Glutamatergic neuron (in vitro differentiated cells): ENCODE measurements at regions not wholly inside any gene's neighbourhood (a gene's known extent, or its start where the extent isn't known, plus 50 kb on each side); places are given as distances from the start of the nearest gene placed in this dataset.

Experiments used
- DNase-seq: peaks from one replicate; pipeline ENCODE4 v3.0.0; 2022
- H3K27ac Mint-ChIP-seq: one replicate; pipeline ENCODE4 v1.8.0; 2020; ENCODE audit warnings: mild to moderate bottlenecking, mixed read lengths, inconsistent platforms; ENCODE audit not compliant: unreplicated experiment
- H3K27me3 Mint-ChIP-seq: one replicate; pipeline ENCODE4 v1.8.0; 2020; ENCODE audit warnings: mild to moderate bottlenecking, moderate library complexity, mixed read lengths, inconsistent platforms; ENCODE audit not compliant: unreplicated experiment
- H3K36me3 Mint-ChIP-seq: one replicate; pipeline ENCODE4 v1.8.0; 2020; ENCODE audit warnings: mild to moderate bottlenecking, mixed read lengths, inconsistent platforms; ENCODE audit not compliant: unreplicated experiment
- H3K4me1 Mint-ChIP-seq: one replicate; pipeline ENCODE4 v1.8.0; 2020; ENCODE audit warnings: mild to moderate bottlenecking, low read depth, mixed read lengths, inconsistent platforms; ENCODE audit not compliant: unreplicated experiment
- H3K4me3 Mint-ChIP-seq: one replicate; pipeline ENCODE4 v1.8.0; 2020; ENCODE audit warnings: mild to moderate bottlenecking, mixed read lengths, inconsistent platforms; ENCODE audit not compliant: unreplicated experiment
- H3K9me3 Mint-ChIP-seq: one replicate; pipeline ENCODE4 v1.8.0; 2020; ENCODE audit warnings: mild to moderate bottlenecking, moderate library complexity, mixed read lengths, inconsistent platforms; ENCODE audit not compliant: unreplicated experiment
- CTCF ChIP-seq: fragments of 200-600 bp; sonication (generic); IDR thresholded peaks from one replicate; pipeline ENCODE4 v1.5.0; 2021; ENCODE audit not compliant: partially characterized antibody, unreplicated experiment

GRCh38 chr6:4372866-4373265, 237.5 kb upstream of the ECI2 start:
- no peak overlapping the region for H3K4me3 Mint-ChIP-seq
- H3K36me3 Mint-ChIP-seq: peaks cover 15% of the 10 kb centered on the region
- no peak for DNase-seq
- peaks cover 5% of the 10 kb centered on the region for H3K9me3 Mint-ChIP-seq
- peaks cover 17% of the 10 kb centered on the region for H3K4me1 Mint-ChIP-seq
- no peak overlapping the region for H3K27ac Mint-ChIP-seq
- TF ChIP-seq CTCF: no peak
- H3K27me3 Mint-ChIP-seq: peaks cover 4% of the 10 kb centered on the region

GRCh38 chr6:4371207-4371921, 236.0 kb upstream of the ECI2 start:
- H3K4me3 Mint-ChIP-seq: no peak overlapping the region
- H3K27me3 Mint-ChIP-seq: no peaks in the 10 kb centered on the region
- no peak for DNase-seq
- peaks cover 15% of the 10 kb centered on the region for H3K36me3 Mint-ChIP-seq
- no peak for TF ChIP-seq CTCF
- H3K4me1 Mint-ChIP-seq: peaks cover 17% of the 10 kb centered on the region
- H3K9me3 Mint-ChIP-seq: peaks cover 5% of the 10 kb centered on the region
- no peak overlapping the region for H3K27ac Mint-ChIP-seq

GRCh38 chr6:4370066-4370465, 234.7 kb upstream of the ECI2 start:
- no peak for TF ChIP-seq CTCF
- Mint-ChIP-seq H3K4me1 (peaks cover 17% of the 10 kb centered on the region), H3K36me3 (peaks cover 15% of the 10 kb centered on the region), H3K27ac (no peak overlapping the region), H3K4me3 (no peak overlapping the region), H3K27me3 (no peaks in the 10 kb centered on the region), H3K9me3 (peaks cover 5% of the 10 kb centered on the region)
- no peak for DNase-seq

GRCh38 chr6:4369616-4370015, 234.2 kb upstream of the ECI2 start:
- Mint-ChIP-seq H3K4me3 (no peak overlapping the region), H3K27ac (no peak overlapping the region), H3K36me3 (peaks cover 15% of the 10 kb centered on the region), H3K4me1 (peaks cover 16% of the 10 kb centered on the region), H3K9me3 (peaks cover 3% of the 10 kb centered on the region), H3K27me3 (no peaks in the 10 kb centered on the region)
- DNase-seq: no peak
- no peak for TF ChIP-seq CTCF

GRCh38 chr6:4368649-4369048, 233.3 kb upstream of the ECI2 start:
- Mint-ChIP-seq H3K27me3 (no peaks in the 10 kb centered on the region), H3K9me3 (peaks cover 2% of the 10 kb centered on the region), H3K4me1 (peaks cover 8% of the 10 kb centered on the region), H3K36me3 (peaks cover 15% of the 10 kb centered on the region), H3K27ac (no peak overlapping the region), H3K4me3 (no peak overlapping the region)
- no peak for TF ChIP-seq CTCF
- DNase-seq: no peak
